Endothelial cell (in vitro differentiated cells): ENCODE measurements at regions not wholly inside any gene's neighbourhood (a gene's known extent, or its start where the extent isn't known, plus 50 kb on each side); places are given as distances from the start of the nearest gene placed in this dataset.
A peak's percentile ranks its signal among the peaks of the same experiment; 100 is the strongest.
"Not testable (repeated sequence)": the region's sequence is repeated elsewhere in the genome, so short reads cannot be mapped to it uniquely, and the experiment has no call there.

Experiments
- DNase-seq: peaks from one replicate; pipeline ENCODE4 v3.0.0; 2021; ENCODE audit warnings: low spot score
- H3K27ac Mint-ChIP-seq: one replicate; pipeline ENCODE4 v1.8.0; 2021; ENCODE audit warnings: mixed read lengths, inconsistent platforms; ENCODE audit not compliant: unreplicated experiment
- H3K27me3 Mint-ChIP-seq: one replicate; pipeline ENCODE4 v1.8.0; 2021; ENCODE audit warnings: mild to moderate bottlenecking, moderate library complexity, mixed read lengths, inconsistent platforms; ENCODE audit not compliant: unreplicated experiment
- H3K36me3 Mint-ChIP-seq: one replicate; pipeline ENCODE4 v1.8.0; 2021; ENCODE audit warnings: mild to moderate bottlenecking, low read depth, mixed read lengths, inconsistent platforms; ENCODE audit not compliant: unreplicated experiment
- H3K4me1 Mint-ChIP-seq: one replicate; pipeline ENCODE4 v1.8.0; 2021; ENCODE audit warnings: mild to moderate bottlenecking, mixed read lengths, inconsistent platforms; ENCODE audit not compliant: unreplicated experiment
- H3K4me3 Mint-ChIP-seq: one replicate; pipeline ENCODE4 v1.8.0; 2021; ENCODE audit warnings: mild to moderate bottlenecking, mixed read lengths, inconsistent platforms; ENCODE audit not compliant: unreplicated experiment
- H3K9me3 Mint-ChIP-seq: one replicate; pipeline ENCODE4 v1.8.0; 2021; ENCODE audit warnings: mixed read lengths, inconsistent platforms; ENCODE audit not compliant: unreplicated experiment
- CTCF ChIP-seq: fragments of 200-600 bp; sonication (generic); IDR thresholded peaks from one replicate; pipeline ENCODE4 v1.5.0; 2021; ENCODE audit warnings: antibody characterized with exemption; ENCODE audit not compliant: unreplicated experiment

GRCh38 chr2:187646556-187646955 lies 92.3 kb upstream of the TFPI start:
- no peaks in the 10 kb centered on the region for H3K36me3 Mint-ChIP-seq
- DNase-seq, result no peak
- H3K9me3 Mint-ChIP-seq, result no peaks in the 10 kb centered on the region
- H3K27me3 Mint-ChIP-seq, result no peaks in the 10 kb centered on the region
- no peaks in the 10 kb centered on the region for H3K4me1 Mint-ChIP-seq
- H3K27ac Mint-ChIP-seq, result no peak overlapping the region
- no peak for TF ChIP-seq CTCF
- no peak overlapping the region for H3K4me3 Mint-ChIP-seq

GRCh38 chr2:187654535-187654934 lies 100.3 kb upstream of the TFPI start:
- TF ChIP-seq CTCF, result no peak
- no peaks in the 10 kb centered on the region for H3K36me3 Mint-ChIP-seq
- DNase-seq, result no peak
- H3K27ac Mint-ChIP-seq, result no peak overlapping the region
- no peaks in the 10 kb centered on the region for H3K9me3 Mint-ChIP-seq
- H3K4me1 Mint-ChIP-seq, result no peaks in the 10 kb centered on the region
- H3K27me3 Mint-ChIP-seq, result no peaks in the 10 kb centered on the region
- H3K4me3 Mint-ChIP-seq, result no peak overlapping the region

- H3K4me1 Mint-ChIP-seq, result no peaks in the 10 kb centered on the region
- no peak overlapping the region for H3K27ac Mint-ChIP-seq
- H3K4me3 Mint-ChIP-seq, result no peak overlapping the region
- TF ChIP-seq CTCF, result no peak
- no peak for DNase-seq
- H3K27me3 Mint-ChIP-seq, result no peaks in the 10 kb centered on the region
- no peaks in the 10 kb centered on the region for H3K36me3 Mint-ChIP-seq
- H3K9me3 Mint-ChIP-seq, result no peaks in the 10 kb centered on the region
Measured at GRCh38 chr2:187655001-187655400, 100.8 kb upstream of the TFPI start.

GRCh38 chr2:187656123-187656522 lies 101.9 kb upstream of the TFPI start:
- no peaks in the 10 kb centered on the region for H3K9me3 Mint-ChIP-seq
- no peak overlapping the region for H3K4me3 Mint-ChIP-seq
- no peaks in the 10 kb centered on the region for H3K4me1 Mint-ChIP-seq
- no peak for DNase-seq
- no peak for TF ChIP-seq CTCF
- H3K36me3 Mint-ChIP-seq, result no peaks in the 10 kb centered on the region
- H3K27me3 Mint-ChIP-seq, result no peaks in the 10 kb centered on the region
- no peak overlapping the region for H3K27ac Mint-ChIP-seq

GRCh38 chr2:187658952-187659525 lies 104.8 kb upstream of the TFPI start:
- TF ChIP-seq CTCF, result peak; percentile 42
- peak; percentile 18 for DNase-seq
- no peaks in the 10 kb centered on the region for H3K9me3 Mint-ChIP-seq
- H3K36me3 Mint-ChIP-seq, result no peaks in the 10 kb centered on the region
- H3K27ac Mint-ChIP-seq, result no peak overlapping the region
- no peaks in the 10 kb centered on the region for H3K27me3 Mint-ChIP-seq
- no peak overlapping the region for H3K4me3 Mint-ChIP-seq
- no peaks in the 10 kb centered on the region for H3K4me1 Mint-ChIP-seq

GRCh38 chr2:187676050-187676449 lies 121.8 kb upstream of the TFPI start:
- H3K27me3 Mint-ChIP-seq, H3K27ac Mint-ChIP-seq, H3K4me1 Mint-ChIP-seq, H3K9me3 Mint-ChIP-seq, H3K4me3 Mint-ChIP-seq, DNase-seq, H3K36me3 Mint-ChIP-seq: not testable (repeated sequence)
